WI38 (cell line): ENCODE measurements at regions not wholly inside any gene's neighbourhood (a gene's known extent, or its start where the extent isn't known, plus 50 kb on each side); places are given as distances from the start of the nearest gene placed in this dataset.
"Not testable (repeated sequence)": the region's sequence is repeated elsewhere in the genome, so short reads cannot be mapped to it uniquely, and the experiment has no call there.

Source experiments
- H3K4me3 ChIP-seq: 2 replicates; pipeline ENCODE4 v1.5.1; 2011; ENCODE audit warnings: low read depth, mild to moderate bottlenecking, control low read depth, low read length
- CTCF ChIP-seq: IDR thresholded peaks from 2 replicates; pipeline ENCODE4 v1.5.1; 2012; ENCODE audit warnings: low read depth, mild to moderate bottlenecking, control low read depth, low read length

GRCh38 chr16:79993629-79994209, 393.2 kb upstream of the MAF start:
- no peak overlapping the region for H3K4me3 ChIP-seq
- no peak for TF ChIP-seq CTCF

GRCh38 chr16:79991969-79992368, 391.4 kb upstream of the MAF start:
- TF ChIP-seq CTCF = no peak
- H3K4me3 ChIP-seq = no peak overlapping the region

DNA sequence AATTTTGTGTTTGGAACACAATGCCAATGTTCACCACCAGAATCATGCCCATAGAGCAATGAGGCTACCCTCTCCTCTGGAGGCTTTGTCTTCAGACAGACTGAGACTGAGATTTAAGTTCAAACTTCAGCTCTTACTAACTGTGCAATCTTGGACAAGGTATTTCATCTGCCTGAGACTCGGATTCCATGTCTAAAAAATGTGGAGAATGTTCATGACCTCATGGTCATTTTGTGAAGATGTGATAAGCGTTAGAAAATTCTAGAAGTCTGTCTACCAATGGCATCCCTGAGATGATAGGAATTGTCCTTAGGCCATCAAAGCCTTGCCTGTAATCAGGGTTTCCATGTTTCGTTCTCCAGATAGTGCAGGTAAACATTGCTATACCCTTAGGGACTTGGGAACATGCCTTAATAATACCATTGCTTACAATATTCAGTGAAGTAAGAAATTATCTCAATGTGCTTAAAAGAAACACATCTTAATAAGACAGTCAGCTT, 388.2 kb upstream of the MAF start:
- H3K4me3 ChIP-seq = no peak overlapping the region
- TF ChIP-seq CTCF = no peak

GRCh38 chr16:79988089-79988488, 387.6 kb upstream of the MAF start:
- TF ChIP-seq CTCF = no peak
- H3K4me3 ChIP-seq = no peak overlapping the region

GRCh38 chr16:79986352-79986751, 385.8 kb upstream of the MAF start:
- no peak overlapping the region for H3K4me3 ChIP-seq
- TF ChIP-seq CTCF = no peak

- no peak overlapping the region for H3K4me3 ChIP-seq
- no peak for TF ChIP-seq CTCF
Measured at GRCh38 chr16:79985606-79986005, 385.1 kb upstream of the MAF start.

DNA sequence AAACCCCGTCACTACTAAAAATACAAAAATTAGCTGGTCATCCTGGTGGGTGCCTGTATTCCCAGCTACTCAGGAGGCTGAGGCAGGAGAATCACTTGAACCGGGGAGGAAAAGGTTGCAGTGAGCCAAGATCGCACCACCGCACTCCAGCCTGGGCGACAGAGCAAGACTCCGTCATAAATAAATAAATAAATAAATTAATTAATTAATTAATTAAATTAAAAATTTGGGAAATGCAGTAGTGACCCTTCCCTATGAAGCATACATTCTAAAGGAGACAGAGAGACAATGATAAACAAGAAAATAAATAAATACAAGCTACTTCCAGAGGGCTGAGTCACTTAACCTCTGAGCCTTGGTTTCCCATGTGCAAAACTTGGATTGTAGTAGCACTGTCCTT, 383.6 kb upstream of the MAF start:
- H3K4me3 ChIP-seq = not testable (repeated sequence)

- no peak overlapping the region for H3K4me3 ChIP-seq
- TF ChIP-seq CTCF = no peak
Measured at GRCh38 chr16:79982862-79983261, 382.3 kb upstream of the MAF start.
